OCI-LY1 (cell line): ENCODE measurements at regions not wholly inside any gene's neighbourhood (a gene's known extent, or its start where the extent isn't known, plus 50 kb on each side); places are given as distances from the start of the nearest gene placed in this dataset.

Experiments used
- H2AFZ ChIP-seq: fragments of 200-600 bp; sonication (generic), shearing (Covaris generic); 2 replicates; pipeline ENCODE4 v1.6.0; 2014; ENCODE audit warnings: antibody characterized with exemption, mild to moderate bottlenecking, low read length
- H3F3A ChIP-seq: fragments of 200-600 bp; sonication (generic), shearing (Covaris generic); 2 replicates; pipeline ENCODE4 v1.6.0; 2014; ENCODE audit warnings: mild to moderate bottlenecking, antibody characterized with exemption, low read length, moderate library complexity; ENCODE audit not compliant: insufficient read depth
- H3K27ac ChIP-seq: fragments of 200-600 bp; sonication (generic); 2 replicates; pipeline ENCODE4 v1.5.1; 2014; ENCODE audit warnings: low read length, mixed run types, mild to moderate bottlenecking, low read depth; ENCODE audit not compliant: poor library complexity, severe bottlenecking
- H3K27me3 ChIP-seq: fragments of 200-600 bp; sonication (generic); 2 replicates; pipeline ENCODE4 v1.6.0; 2014; ENCODE audit warnings: antibody characterized with exemption, mild to moderate bottlenecking, low read length, moderate library complexity; ENCODE audit not compliant: insufficient read depth
- H3K36me3 ChIP-seq: fragments of 200-600 bp; sonication (generic); 2 replicates; pipeline ENCODE4 v1.6.1; 2014; ENCODE audit warnings: mild to moderate bottlenecking, antibody characterized with exemption, low read length, moderate library complexity, mixed read lengths; ENCODE audit not compliant: insufficient read depth
- H3K4me1 ChIP-seq: fragments of 200-600 bp; sonication (generic); 2 replicates; pipeline ENCODE4 v1.5.1; 2014; ENCODE audit warnings: mild to moderate bottlenecking, low read length, moderate library complexity; ENCODE audit not compliant: insufficient read depth, severe bottlenecking
- H3K4me2 ChIP-seq: fragments of 200-600 bp; sonication (generic), shearing (Covaris generic); 2 replicates; pipeline ENCODE4 v1.6.1; 2014; ENCODE audit warnings: low read length
- H3K4me3 ChIP-seq: fragments of 200-600 bp; sonication (generic); 2 replicates; pipeline ENCODE4 v1.5.1; 2014; ENCODE audit warnings: low read length, low read depth, mild to moderate bottlenecking, mixed read lengths; ENCODE audit not compliant: poor library complexity, severe bottlenecking
- H3K79me2 ChIP-seq: fragments of 200-600 bp; shearing (Covaris generic); 2 replicates; pipeline ENCODE4 v1.6.1; 2016; ENCODE audit warnings: mixed run types, low read length, mixed read lengths; ENCODE audit not compliant: insufficient read depth
- H3K9ac ChIP-seq: fragments of 200-600 bp; sonication (generic), shearing (Covaris generic); 2 replicates; pipeline ENCODE4 v1.6.1; 2014; ENCODE audit warnings: mild to moderate bottlenecking, low read length, mixed read lengths
- H3K9me2 ChIP-seq: fragments of 200-600 bp; sonication (generic), shearing (Covaris generic); 2 replicates; pipeline ENCODE4 v1.6.1; 2014; ENCODE audit warnings: low read depth, mild to moderate bottlenecking, low read length, mixed read lengths
- H3K9me3 ChIP-seq: fragments of 200-600 bp; shearing (Covaris generic); 2 replicates; pipeline ENCODE4 v1.6.1; 2014; ENCODE audit warnings: low read length, mixed read lengths
- H4K20me1 ChIP-seq: fragments of 200-600 bp; sonication (generic), shearing (Covaris generic); 2 replicates; pipeline ENCODE4 v1.6.0; 2016; ENCODE audit warnings: mild to moderate bottlenecking, low read length; ENCODE audit not compliant: insufficient read depth
- CTCF ChIP-seq: fragments of 200-600 bp; sonication (generic), shearing (Covaris generic); IDR thresholded peaks from 2 replicates; pipeline ENCODE4 v1.5.1; 2017; ENCODE audit warnings: mild to moderate bottlenecking, antibody characterized with exemption, low read length, moderate library complexity, mixed read lengths
- EZH2 ChIP-seq: fragments of 200-600 bp; sonication (generic), shearing (Covaris generic); IDR thresholded peaks from 2 replicates; pipeline ENCODE4 v1.8.0; 2017; ENCODE audit warnings: borderline replicate concordance, mixed run types, mild to moderate bottlenecking, antibody characterized with exemption, low read length, moderate library complexity, mixed read lengths

DNA sequence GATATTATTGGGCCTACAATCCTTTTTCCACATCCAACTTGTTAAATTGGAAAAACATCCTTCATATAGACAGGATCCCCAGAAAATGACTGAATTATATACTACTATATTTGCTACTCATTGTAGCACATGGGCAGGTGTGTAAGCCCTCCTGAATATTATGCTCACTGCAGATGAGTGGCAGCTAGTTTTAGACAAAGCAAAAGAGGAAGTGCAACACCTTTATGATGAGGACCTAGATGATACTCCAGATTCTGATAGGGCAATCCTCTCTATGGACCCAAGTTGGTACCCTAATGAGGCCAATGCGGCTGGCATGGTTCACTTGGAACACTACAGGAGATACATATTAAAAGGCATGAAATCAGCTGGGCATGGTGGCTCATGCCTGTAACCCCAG, 119.1 kb upstream of the PLCL2 start:
- H4K20me1 ChIP-seq = no peaks in the 10 kb centered on the region
- H3K27me3 ChIP-seq = no peaks in the 10 kb centered on the region
- peaks cover 11% of the 10 kb centered on the region for H3K4me1 ChIP-seq
- no peak overlapping the region for H2AFZ ChIP-seq
- H3F3A ChIP-seq = no peaks in the 10 kb centered on the region
- no peaks in the 10 kb centered on the region for H3K9me3 ChIP-seq
- no peak for TF ChIP-seq CTCF
- no peak for TF ChIP-seq EZH2
- no peak overlapping the region for H3K27ac ChIP-seq
- no peak overlapping the region for H3K4me2 ChIP-seq
- H3K4me3 ChIP-seq = no peak overlapping the region
- H3K9ac ChIP-seq = no peak overlapping the region
- H3K9me2 ChIP-seq = no peaks in the 10 kb centered on the region
- no peaks in the 10 kb centered on the region for H3K79me2 ChIP-seq
- H3K36me3 ChIP-seq = no peaks in the 10 kb centered on the region

DNA sequence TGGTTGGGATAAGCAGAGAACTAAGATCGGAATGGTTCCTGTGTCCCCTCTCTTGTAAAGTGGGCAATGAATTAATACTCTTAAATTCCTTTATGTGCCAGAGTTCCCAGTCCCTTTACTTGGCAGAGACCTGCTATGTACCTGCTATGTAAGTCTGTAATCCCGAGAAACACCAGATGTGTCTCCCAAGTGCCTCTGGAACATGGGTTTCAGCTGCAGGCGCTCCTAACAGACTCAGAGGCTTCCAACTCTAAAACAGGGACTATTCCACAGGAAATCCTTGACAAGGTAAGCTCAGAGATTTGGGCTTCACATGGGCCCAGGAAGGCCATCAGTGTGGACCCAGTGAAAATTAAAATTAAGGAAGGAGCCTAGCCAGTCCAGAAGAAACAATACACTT, 117.7 kb upstream of the PLCL2 start:
- no peak for TF ChIP-seq EZH2
- TF ChIP-seq CTCF = no peak
- no peaks in the 10 kb centered on the region for H3K9me3 ChIP-seq
- no peaks in the 10 kb centered on the region for H3F3A ChIP-seq
- H3K9me2 ChIP-seq = no peaks in the 10 kb centered on the region
- H3K27ac ChIP-seq = no peak overlapping the region
- no peaks in the 10 kb centered on the region for H3K27me3 ChIP-seq
- no peak overlapping the region for H3K9ac ChIP-seq
- H3K4me2 ChIP-seq = no peak overlapping the region
- no peaks in the 10 kb centered on the region for H4K20me1 ChIP-seq
- peaks cover 11% of the 10 kb centered on the region for H3K4me1 ChIP-seq
- H3K4me3 ChIP-seq = no peak overlapping the region
- H3K79me2 ChIP-seq = no peaks in the 10 kb centered on the region
- H3K36me3 ChIP-seq = no peaks in the 10 kb centered on the region
- H2AFZ ChIP-seq = no peak overlapping the region

GRCh38 chr3:16768014-16768413, 116.7 kb upstream of the PLCL2 start:
- Histone ChIP-seq H3K9me3 (no peaks in the 10 kb centered on the region), H3K4me2 (no peak overlapping the region), H3K4me3 (no peak overlapping the region), H3K9me2 (no peaks in the 10 kb centered on the region), H3K27me3 (no peaks in the 10 kb centered on the region), H3K4me1 (peaks cover 11% of the 10 kb centered on the region), H3K27ac (no peak overlapping the region), H3K36me3 (no peaks in the 10 kb centered on the region), H2AFZ (no peak overlapping the region), H4K20me1 (no peaks in the 10 kb centered on the region), H3F3A (no peaks in the 10 kb centered on the region), H3K9ac (no peak overlapping the region), H3K79me2 (no peaks in the 10 kb centered on the region)
- TF ChIP-seq CTCF (no peak), EZH2 (no peak)
